Activated CD8-positive, alpha-beta memory T cell treated with anti-CD3 and anti-CD28 coated beads for 36 hours (primary cell): ENCODE measurements at regions not wholly inside any gene's neighbourhood (a gene's known extent, or its start where the extent isn't known, plus 50 kb on each side); places are given as distances from the start of the nearest gene placed in this dataset.

ENCODE experiments used
- CTCF ChIA-PET: fragments of 350-600 bp; sonication (Branson Sonifier 250); formaldehyde crosslinking; loops from one replicate; lab custom pipeline; 2021; ENCODE audit warnings: antibody characterized with exemption; lab: Charles Lee
- POLR2A ChIA-PET: fragments of 350-600 bp; sonication (Branson Sonifier 250); formaldehyde crosslinking; loops from one replicate; lab custom pipeline; 2021; ENCODE audit warnings: antibody characterized with exemption; lab: Charles Lee

- ChIA-PET POLR2A (no interaction called here), CTCF (no interaction called here)
Measured at GRCh38 chr1:213936571-213936970, 51.2 kb upstream of the PROX1 start.
